IMR-90 (cell line): ENCODE measurements at regions not wholly inside any gene's neighbourhood (a gene's known extent, or its start where the extent isn't known, plus 50 kb on each side); places are given as distances from the start of the nearest gene placed in this dataset.

ENCODE experiments used
- CTCF ChIP-seq: conservative IDR thresholded peaks from 2 replicates; pipeline ENCODE4 v1.5.1; 2012; ENCODE audit warnings: mild to moderate bottlenecking, low read depth, low read length, improper control_type of control experiment
- POLR2A ChIP-seq: IDR thresholded peaks from 2 replicates; pipeline ENCODE4 v1.6.1; 2012; ENCODE audit warnings: mild to moderate bottlenecking, low read depth, low read length
- SMC3 ChIP-seq: fragments of 150-350 bp; IDR thresholded peaks from 2 replicates; pipeline ENCODE4 v1.6.1; 2016; ENCODE audit warnings: low read depth, mild to moderate bottlenecking, antibody characterized with exemption, low read length, moderate library complexity

DNA sequence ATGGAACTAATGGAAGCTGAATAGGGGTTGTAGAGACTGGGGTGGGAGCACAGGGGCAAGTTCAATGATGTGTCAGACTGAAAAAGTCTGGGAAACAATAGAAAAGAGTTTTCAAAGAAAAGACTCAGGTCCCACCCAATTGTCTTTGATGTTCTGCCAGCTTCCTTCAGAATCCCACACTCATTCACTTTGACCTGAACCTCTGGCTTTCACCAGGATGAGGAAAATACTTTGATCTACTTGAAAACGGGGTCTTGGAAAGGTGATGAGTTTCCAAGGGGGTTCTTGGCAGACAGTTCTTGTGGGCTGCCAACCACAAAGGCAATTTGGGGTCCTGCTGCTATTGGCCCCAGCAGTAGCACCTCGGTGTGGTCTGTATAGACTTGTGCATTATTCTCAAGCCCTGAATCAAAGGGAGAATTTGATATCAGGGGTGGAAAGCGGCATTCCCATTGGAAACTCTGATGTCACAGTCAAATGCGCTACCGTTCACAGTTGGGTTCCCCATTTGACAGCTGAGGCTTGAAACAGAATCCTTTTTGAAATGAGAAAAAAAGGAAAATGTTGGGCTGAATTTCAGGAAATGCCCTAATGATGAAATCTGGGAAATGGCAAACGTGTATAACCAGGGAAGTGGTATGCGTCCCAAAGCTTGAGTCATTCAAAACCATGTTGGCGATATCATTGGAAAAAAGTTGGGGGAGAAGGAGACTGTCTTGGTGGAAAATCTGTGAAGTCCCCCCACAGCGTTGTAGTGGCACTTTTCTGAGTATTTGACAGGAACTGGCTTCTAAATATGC is 229.2 kb upstream of the LRTM1 start:
- TF ChIP-seq SMC3 (no peak), CTCF (no peak), POLR2A (no peak)
